WI38 (cell line): ENCODE measurements at regions not wholly inside any gene's neighbourhood (a gene's known extent, or its start where the extent isn't known, plus 50 kb on each side); places are given as distances from the start of the nearest gene placed in this dataset.

Source experiments
- H3K4me3 ChIP-seq: 2 replicates; pipeline ENCODE4 v1.5.1; 2011; ENCODE audit warnings: low read depth, mild to moderate bottlenecking, control low read depth, low read length
- CTCF ChIP-seq: IDR thresholded peaks from 2 replicates; pipeline ENCODE4 v1.5.1; 2012; ENCODE audit warnings: low read depth, mild to moderate bottlenecking, control low read depth, low read length

GRCh38 chr1:218565377-218565776 lies 220.2 kb downstream of the TGFB2 start:
- H3K4me3 ChIP-seq: no peak overlapping the region
- no peak for TF ChIP-seq CTCF

- no peak overlapping the region for H3K4me3 ChIP-seq
These were observed 223.9 kb downstream of the TGFB2 start for GRCh38 chr1:218568962-218569550.

GRCh38 chr1:218570456-218570855 lies 225.3 kb downstream of the TGFB2 start:
- no peak for TF ChIP-seq CTCF
- H3K4me3 ChIP-seq: no peak overlapping the region

More at GRCh38 chr1:218568962-218569550, 223.9 kb downstream of the TGFB2 start:
- no peak for TF ChIP-seq CTCF

- TF ChIP-seq CTCF: no peak
- H3K4me3 ChIP-seq: no peak overlapping the region
These were observed 226.4 kb downstream of the TGFB2 start for GRCh38 chr1:218571491-218571890.

- TF ChIP-seq CTCF: no peak
- no peak overlapping the region for H3K4me3 ChIP-seq
These were observed 226.9 kb downstream of the TGFB2 start for GRCh38 chr1:218572050-218572449.

- TF ChIP-seq CTCF: no peak
These were observed 228.8 kb downstream of the TGFB2 start for GRCh38 chr1:218573925-218574324.

GRCh38 chr1:218575079-218575478 lies 229.9 kb downstream of the TGFB2 start:
- no peak for TF ChIP-seq CTCF
- H3K4me3 ChIP-seq: no peak overlapping the region

More at GRCh38 chr1:218573925-218574324, 228.8 kb downstream of the TGFB2 start:
- H3K4me3 ChIP-seq: no peak overlapping the region
